ENCODE measurements at regions not wholly inside any gene's neighbourhood (a gene's known extent, or its start where the extent isn't known, plus 50 kb on each side); places are given as distances from the start of the nearest gene placed in this dataset.

- TF ChIP-seq CTCF (IDR thresholded peaks at IDR 0.05; ENCODE audit: low read depth, low read length, missing control alignments) = no peak
- no peak overlapping the region for H3K4me3 ChIP-seq (replicated peaks; ENCODE audit: low read depth, low read length)
- DNase-seq (ENCODE audit: extremely low read depth, low read depth) = no peak
Measured at GRCh38 chr18:5622905-5623304, 79.1 kb upstream of the EPB41L3 start.

- H3K4me3 ChIP-seq (replicated peaks; ENCODE audit: low read depth, low read length) = no peak overlapping the region
- DNase-seq (ENCODE audit: extremely low read depth, low read depth) = no peak
- no peak for TF ChIP-seq CTCF (IDR thresholded peaks at IDR 0.05; ENCODE audit: low read depth, low read length, missing control alignments)
Measured at GRCh38 chr18:5620289-5620688, 76.5 kb upstream of the EPB41L3 start.

GRCh38 chr18:5619376-5619775, 75.6 kb upstream of the EPB41L3 start:
- no peak for TF ChIP-seq CTCF (IDR thresholded peaks at IDR 0.05; ENCODE audit: low read depth, low read length, missing control alignments)
- no peak for DNase-seq (ENCODE audit: extremely low read depth, low read depth)

GRCh38 chr18:5618047-5618688, 74.4 kb upstream of the EPB41L3 start:
- DNase-seq (ENCODE audit: extremely low read depth, low read depth) = no peak
- TF ChIP-seq CTCF (IDR thresholded peaks at IDR 0.05; ENCODE audit: low read depth, low read length, missing control alignments) = no peak
- H3K4me3 ChIP-seq (replicated peaks; ENCODE audit: low read depth, low read length) = no peak overlapping the region

More at GRCh38 chr18:5619376-5619775, 75.6 kb upstream of the EPB41L3 start:
- H3K4me3 ChIP-seq (replicated peaks; ENCODE audit: low read depth, low read length) = no peak overlapping the region

- H3K4me3 ChIP-seq (replicated peaks; ENCODE audit: low read depth, low read length) = no peak overlapping the region
- TF ChIP-seq CTCF (IDR thresholded peaks at IDR 0.05; ENCODE audit: low read depth, low read length, missing control alignments) = no peak
- no peak for DNase-seq (ENCODE audit: extremely low read depth, low read depth)
Measured at GRCh38 chr18:5611221-5611620, 67.4 kb upstream of the EPB41L3 start.

GRCh38 chr18:5608846-5609245, 65.0 kb upstream of the EPB41L3 start:
- no peak for TF ChIP-seq CTCF (IDR thresholded peaks at IDR 0.05; ENCODE audit: low read depth, low read length, missing control alignments)
- no peak for DNase-seq (ENCODE audit: extremely low read depth, low read depth)
- H3K4me3 ChIP-seq (replicated peaks; ENCODE audit: low read depth, low read length) = no peak overlapping the region

- H3K4me3 ChIP-seq (replicated peaks; ENCODE audit: low read depth, low read length) = no peak overlapping the region
- no peak for DNase-seq (ENCODE audit: extremely low read depth, low read depth)
- no peak for TF ChIP-seq CTCF (IDR thresholded peaks at IDR 0.05; ENCODE audit: low read depth, low read length, missing control alignments)
Measured at GRCh38 chr18:5606951-5607350, 63.2 kb upstream of the EPB41L3 start.
